ENCODE measurements at regions not wholly inside any gene's neighbourhood (a gene's known extent, or its start where the extent isn't known, plus 50 kb on each side); places are given as distances from the start of the nearest gene placed in this dataset.
"Not testable (repeated sequence)": the region's sequence is repeated elsewhere in the genome, so short reads cannot be mapped to it uniquely, and the experiment has no call there.

- DNase-seq, result no peak
Measured at GRCh38 chr10:23974746-23975272, 234.1 kb upstream of the KIAA1217 start.

- no peak for DNase-seq
Measured at GRCh38 chr10:23975431-23975830, 233.5 kb upstream of the KIAA1217 start.

GRCh38 chr10:23976275-23976674 lies 232.7 kb upstream of the KIAA1217 start:
- no peak for DNase-seq

GRCh38 chr10:23978317-23978716 lies 230.6 kb upstream of the KIAA1217 start:
- no peak for DNase-seq

- no peak for DNase-seq
Measured at GRCh38 chr10:23980094-23980493, 228.8 kb upstream of the KIAA1217 start.

- DNase-seq, result no peak
Measured at GRCh38 chr10:23981520-23982309, 227.2 kb upstream of the KIAA1217 start.

- DNase-seq, result not testable (repeated sequence)
Measured at GRCh38 chr10:23984405-23984804, 224.5 kb upstream of the KIAA1217 start.

- no peak for DNase-seq
Measured at GRCh38 chr10:23988006-23988405, 220.9 kb upstream of the KIAA1217 start.

GRCh38 chr10:23994459-23995046 lies 214.4 kb upstream of the KIAA1217 start:
- peak; percentile 32 for DNase-seq

- DNase-seq, result no peak
Measured at GRCh38 chr10:23999445-23999844, 209.5 kb upstream of the KIAA1217 start.

GRCh38 chr10:24000271-24000813 lies 208.6 kb upstream of the KIAA1217 start:
- DNase-seq, result no peak

- DNase-seq, result no peak
Measured at GRCh38 chr10:24006741-24007140, 202.2 kb upstream of the KIAA1217 start.

- no peak for DNase-seq
Measured at GRCh38 chr10:24007359-24007758, 201.6 kb upstream of the KIAA1217 start.

GRCh38 chr10:24008164-24009091 lies 200.5 kb upstream of the KIAA1217 start:
- no peak for DNase-seq

GRCh38 chr10:24009115-24009514 lies 199.8 kb upstream of the KIAA1217 start:
- DNase-seq, result no peak

- no peak for DNase-seq
Measured at GRCh38 chr10:24009736-24010135, 199.2 kb upstream of the KIAA1217 start.

GRCh38 chr10:24010436-24010970 lies 198.4 kb upstream of the KIAA1217 start:
- no peak for DNase-seq

- DNase-seq, result no peak
Measured at GRCh38 chr10:24012249-24012803, 196.6 kb upstream of the KIAA1217 start.

GRCh38 chr10:24027107-24027506 lies 181.8 kb upstream of the KIAA1217 start:
- no peak for DNase-seq

- no peak for DNase-seq
Measured at GRCh38 chr10:24034571-24034970, 174.4 kb upstream of the KIAA1217 start.

GRCh38 chr10:24035761-24036160 lies 173.2 kb upstream of the KIAA1217 start:
- DNase-seq, result no peak

- DNase-seq, result no peak
Measured at GRCh38 chr10:24039315-24039714, 169.6 kb upstream of the KIAA1217 start.

Data from activated CD4-positive, CD25-positive, alpha-beta regulatory T cell treated with anti-CD3 and anti-CD28 coated beads, Interleukin-2, amount 50 U/mL, for 72 hours (primary cell).